Esophagus squamous epithelium (tissue), 5 donors: ENCODE measurements at regions not wholly inside any gene's neighbourhood (a gene's known extent, or its start where the extent isn't known, plus 50 kb on each side); places are given as distances from the start of the nearest gene placed in this dataset.

Experiments used
- DNase-seq: peaks from one replicate; lab custom pipeline; 2025; lab: John Stamatoyannopoulos, UW
- H3K27ac ChIP-seq, 4 donors: fragments of 200-600 bp; sonication (generic); one replicate each; pipeline ENCODE4 v1.5.1; 2016 to 2019; ENCODE audit warnings: mild to moderate bottlenecking in 1 of 4
- H3K27me3 ChIP-seq, 4 donors: fragments of 200-600 bp; sonication (generic); 1 replicate in 3 of 4; 2 replicates in 1 of 4; pipeline versions ENCODE4 v1.5.1 to v1.6.0; 2017 to 2021; ENCODE audit warnings: antibody characterized with exemption in 1 of 4
- H3K36me3 ChIP-seq, 3 donors: fragments of 200-600 bp; sonication (generic); one replicate each; pipeline ENCODE4 v1.5.1; 2016 to 2019
- H3K4me1 ChIP-seq, 3 donors: fragments of 200-600 bp; sonication (generic); one replicate each; pipeline ENCODE4 v1.5.1; 2017 to 2019
- H3K4me3 ChIP-seq, 4 donors: fragments of 200-600 bp; sonication (generic); 1 replicate in 3 of 4; 2 replicates in 1 of 4; pipeline ENCODE4 v1.5.1; 2016 to 2019; ENCODE audit warnings: mild to moderate bottlenecking in 2 of 4, moderate library complexity in 1 of 4
- H3K9me3 ChIP-seq, 3 donors: fragments of 200-600 bp; sonication (generic); one replicate each; pipeline ENCODE4 v1.5.1; 2016 to 2019
- POLR2A ChIP-seq, 4 donors: fragments of 450-650 bp; IDR thresholded peaks; one replicate each; pipeline ENCODE4 v1.6.1; 2017; ENCODE audit warnings: antibody characterized with exemption in 4 of 4, mild to moderate bottlenecking in 4 of 4, moderate library complexity in 3 of 4
- WGBS, 2 donors: methylation state at CpG; one replicate each; pipeline ENCODE4 v1.1.5; 2018; 5-methylcytosine and 5-hydroxymethylcytosine counted together
- intact Hi-C: fragments of 100-400 bp; cut with DNase I; formaldehyde crosslinking; loops from one replicate; pipeline ENCODE4 v1.15.0; 2022
- TF ChIP-seq, protein P1 (sequence below), 6 experiments: fragments of 450-650 bp in 4 of 6; fragments of 200-600 bp in 2 of 6; sonication (generic) in 2 of 6; IDR thresholded peaks; one replicate each; pipeline ENCODE4 v1.5.1; 2016 to 2019; ENCODE audit warnings: antibody characterized with exemption in 6 of 6, mild to moderate bottlenecking in 4 of 6, moderate library complexity in 4 of 6
- donor health status: DM: yes; HTN: yes; CAD: no.

- Histone ChIP-seq H3K4me1 (no peaks in the 10 kb centered on the region), H3K9me3 (no peaks in the 10 kb centered on the region), H3K27me3 (no peaks in the 10 kb centered on the region), H3K36me3 (no peaks in the 10 kb centered on the region), H3K4me3 (no peak overlapping the region), H3K27ac (no peak overlapping the region)
- intact Hi-C loops: no loop called here
- WGBS, 2 donors: 90 to 92% methylated on average over 2 of the region's 2 CpGs
- TF ChIP-seq, protein P1, sequence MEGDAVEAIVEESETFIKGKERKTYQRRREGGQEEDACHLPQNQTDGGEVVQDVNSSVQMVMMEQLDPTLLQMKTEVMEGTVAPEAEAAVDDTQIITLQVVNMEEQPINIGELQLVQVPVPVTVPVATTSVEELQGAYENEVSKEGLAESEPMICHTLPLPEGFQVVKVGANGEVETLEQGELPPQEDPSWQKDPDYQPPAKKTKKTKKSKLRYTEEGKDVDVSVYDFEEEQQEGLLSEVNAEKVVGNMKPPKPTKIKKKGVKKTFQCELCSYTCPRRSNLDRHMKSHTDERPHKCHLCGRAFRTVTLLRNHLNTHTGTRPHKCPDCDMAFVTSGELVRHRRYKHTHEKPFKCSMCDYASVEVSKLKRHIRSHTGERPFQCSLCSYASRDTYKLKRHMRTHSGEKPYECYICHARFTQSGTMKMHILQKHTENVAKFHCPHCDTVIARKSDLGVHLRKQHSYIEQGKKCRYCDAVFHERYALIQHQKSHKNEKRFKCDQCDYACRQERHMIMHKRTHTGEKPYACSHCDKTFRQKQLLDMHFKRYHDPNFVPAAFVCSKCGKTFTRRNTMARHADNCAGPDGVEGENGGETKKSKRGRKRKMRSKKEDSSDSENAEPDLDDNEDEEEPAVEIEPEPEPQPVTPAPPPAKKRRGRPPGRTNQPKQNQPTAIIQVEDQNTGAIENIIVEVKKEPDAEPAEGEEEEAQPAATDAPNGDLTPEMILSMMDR (IDR thresholded peaks at IDR 0.05): no peak
- no peak for TF ChIP-seq POLR2A (IDR thresholded peaks at IDR 0.05)
- no peak for DNase-seq
Observed at GRCh38 chr14:42676636-42677035, 1070.0 kb downstream of the LRFN5 start.

DNA sequence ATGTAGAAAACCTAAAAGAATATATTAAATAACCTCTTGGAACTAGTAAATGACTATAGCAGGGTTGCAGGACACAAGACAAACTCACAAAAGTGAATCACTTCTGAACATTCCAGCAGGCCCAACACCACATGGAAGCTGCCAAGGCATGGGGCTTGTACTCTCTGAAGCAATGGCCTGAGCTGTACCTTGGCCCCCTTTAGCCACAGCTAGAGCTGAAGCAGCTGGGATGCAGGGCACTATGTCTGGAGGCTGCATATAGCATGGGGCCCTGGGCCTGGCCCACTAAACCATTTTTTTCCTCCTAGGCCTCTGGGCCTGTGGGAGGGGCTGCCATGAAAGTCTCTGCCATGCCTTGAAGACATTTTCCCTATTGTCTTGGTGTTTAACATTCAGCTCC, 1067.3 kb downstream of the LRFN5 start:
- intact Hi-C loops: no loop called here
- no peaks in the 10 kb centered on the region for H3K27me3 ChIP-seq
- no peaks in the 10 kb centered on the region for H3K36me3 ChIP-seq
- H3K27ac ChIP-seq: no peak overlapping the region
- TF ChIP-seq POLR2A (IDR thresholded peaks at IDR 0.05): no peak
- TF ChIP-seq, protein P1 (IDR thresholded peaks at IDR 0.05): no peak
- no peak overlapping the region for H3K4me3 ChIP-seq
- H3K9me3 ChIP-seq: no peaks in the 10 kb centered on the region
- DNase-seq: no peak
- H3K4me1 ChIP-seq: no peaks in the 10 kb centered on the region

GRCh38 chr14:42671636-42672035, 1065.0 kb downstream of the LRFN5 start:
- Histone ChIP-seq H3K27ac (no peak overlapping the region), H3K4me1 (no peaks in the 10 kb centered on the region), H3K27me3 (no peaks in the 10 kb centered on the region), H3K4me3 (no peak overlapping the region), H3K36me3 (no peaks in the 10 kb centered on the region), H3K9me3 (no peaks in the 10 kb centered on the region)
- TF ChIP-seq POLR2A (IDR thresholded peaks at IDR 0.05): no peak
- TF ChIP-seq, protein P1 (IDR thresholded peaks at IDR 0.05): no peak
- intact Hi-C loops: no loop called here
- no peak for DNase-seq

DNA sequence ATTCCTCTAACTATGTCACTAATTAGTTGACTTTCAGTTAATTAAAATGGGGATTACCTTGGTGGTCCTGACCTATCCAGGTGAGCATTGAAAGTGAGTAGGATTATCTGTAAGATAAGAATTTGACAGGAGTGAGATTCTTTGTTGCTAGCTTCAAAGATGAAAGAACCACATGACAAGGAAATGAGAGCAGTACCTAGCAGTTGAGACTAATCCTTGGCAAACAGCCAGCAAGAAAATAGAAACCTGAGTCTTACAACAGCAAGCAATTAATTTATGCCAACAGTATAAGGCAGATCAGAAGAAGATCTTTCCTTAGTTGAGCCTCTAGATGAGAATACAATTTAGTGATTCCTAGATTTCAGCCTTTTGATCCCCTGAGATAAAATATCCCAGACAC, 1058.4 kb downstream of the LRFN5 start:
- no peak overlapping the region for H3K4me3 ChIP-seq
- no peaks in the 10 kb centered on the region for H3K27me3 ChIP-seq
- DNase-seq: no peak
- no peaks in the 10 kb centered on the region for H3K36me3 ChIP-seq
- intact Hi-C loops: no loop called here
- no peaks in the 10 kb centered on the region for H3K4me1 ChIP-seq
- no peaks in the 10 kb centered on the region for H3K9me3 ChIP-seq
- TF ChIP-seq, protein P1 (IDR thresholded peaks at IDR 0.05): no peak
- H3K27ac ChIP-seq: no peak overlapping the region

- Histone ChIP-seq H3K27ac (no peak overlapping the region), H3K4me3 (no peak overlapping the region), H3K4me1 (no peaks in the 10 kb centered on the region), H3K9me3 (no peaks in the 10 kb centered on the region), H3K27me3 (no peaks in the 10 kb centered on the region), H3K36me3 (no peaks in the 10 kb centered on the region)
- TF ChIP-seq, protein P1 (IDR thresholded peaks at IDR 0.05): no peak
- TF ChIP-seq POLR2A (IDR thresholded peaks at IDR 0.05): no peak
- intact Hi-C loops: no loop called here
- 15 to 22% methylated on average over 1 of the region's 1 CpG for WGBS, 2 donors
- no peak for DNase-seq
Observed at GRCh38 chr14:42664190-42664589, 1057.5 kb downstream of the LRFN5 start.
